ENCODE measurements at regions not wholly inside any gene's neighbourhood (a gene's known extent, or its start where the extent isn't known, plus 50 kb on each side); places are given as distances from the start of the nearest gene placed in this dataset.

DNA sequence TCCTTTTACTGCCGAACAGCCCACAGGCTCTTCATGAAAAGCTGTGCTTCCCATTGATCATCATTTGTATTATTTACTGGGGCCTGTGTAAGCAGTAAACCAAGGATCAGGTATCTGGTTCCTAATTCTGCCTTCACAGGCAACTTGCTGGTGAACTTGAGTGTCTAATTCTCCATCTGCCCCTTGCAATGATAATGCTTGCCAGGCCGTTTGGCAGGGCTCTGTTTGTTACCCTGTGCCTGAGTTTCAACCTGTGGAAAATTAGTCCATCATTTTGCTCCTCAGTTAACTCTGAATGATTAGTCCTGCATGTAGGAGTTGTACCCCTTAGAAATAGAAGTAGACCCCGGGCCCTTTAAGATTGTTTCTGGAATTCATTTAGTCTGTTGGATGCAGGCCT, 298.4 kb upstream of the CADM1 start:
- no peaks in the 10 kb centered on the region for H3K9me3 ChIP-seq
- DNase-seq (ENCODE audit: low read depth in 1 of 2, low spot score in 1 of 2) (no peak), FAIRE-seq (no peak), ATAC-seq (no peak)
- 10% methylated on average over 3 of the region's 3 CpGs for WGBS (ENCODE audit: missing lambda C conversion rate)
- TF ChIP-seq SMC3 (IDR thresholded peaks at IDR 0.05) = no peak
- TF ChIP-seq POLR2AphosphoS2 (conservative IDR thresholded peaks at IDR 0.05; ENCODE audit: low read length) = no peak
- no peak for TF ChIP-seq NFE2L2 (conservative IDR thresholded peaks at IDR 0.05; ENCODE audit: low read length)
- no peak for TF ChIP-seq CEBPB (IDR thresholded peaks at IDR 0.05)
- TF ChIP-seq KDM5A (IDR thresholded peaks at IDR 0.05) = no peak
- no peak for TF ChIP-seq MAFK (IDR thresholded peaks at IDR 0.05; ENCODE audit: partially characterized antibody)
- no peak for TF ChIP-seq ZNF302 (CRISPR knock-in tag; IDR thresholded peaks at IDR 0.05)
- TF ChIP-seq, protein P1, sequence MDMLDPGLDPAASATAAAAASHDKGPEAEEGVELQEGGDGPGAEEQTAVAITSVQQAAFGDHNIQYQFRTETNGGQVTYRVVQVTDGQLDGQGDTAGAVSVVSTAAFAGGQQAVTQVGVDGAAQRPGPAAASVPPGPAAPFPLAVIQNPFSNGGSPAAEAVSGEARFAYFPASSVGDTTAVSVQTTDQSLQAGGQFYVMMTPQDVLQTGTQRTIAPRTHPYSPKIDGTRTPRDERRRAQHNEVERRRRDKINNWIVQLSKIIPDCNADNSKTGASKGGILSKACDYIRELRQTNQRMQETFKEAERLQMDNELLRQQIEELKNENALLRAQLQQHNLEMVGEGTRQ (IDR thresholded peaks at IDR 0.05) = no peak
- no peak for TF ChIP-seq JUNB (IDR thresholded peaks at IDR 0.05)
- no peak for TF ChIP-seq REST (IDR thresholded peaks at IDR 0.05)
- TF ChIP-seq HOXB13 (CRISPR knock-in tag; IDR thresholded peaks at IDR 0.05; ENCODE audit: low read depth) = no peak
- TF ChIP-seq, protein P2, sequence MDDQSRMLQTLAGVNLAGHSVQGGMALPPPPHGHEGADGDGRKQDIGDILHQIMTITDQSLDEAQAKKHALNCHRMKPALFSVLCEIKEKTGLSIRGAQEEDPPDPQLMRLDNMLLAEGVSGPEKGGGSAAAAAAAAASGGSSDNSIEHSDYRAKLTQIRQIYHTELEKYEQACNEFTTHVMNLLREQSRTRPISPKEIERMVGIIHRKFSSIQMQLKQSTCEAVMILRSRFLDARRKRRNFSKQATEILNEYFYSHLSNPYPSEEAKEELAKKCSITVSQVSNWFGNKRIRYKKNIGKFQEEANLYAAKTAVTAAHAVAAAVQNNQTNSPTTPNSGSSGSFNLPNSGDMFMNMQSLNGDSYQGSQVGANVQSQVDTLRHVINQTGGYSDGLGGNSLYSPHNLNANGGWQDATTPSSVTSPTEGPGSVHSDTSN (IDR thresholded peaks at IDR 0.05) = no peak
- TF ChIP-seq FOXS1 (CRISPR knock-in tag; IDR thresholded peaks at IDR 0.05) = no peak
- no peak overlapping the region for H3K4me3 ChIP-seq
- no peaks in the 10 kb centered on the region for H3K4me1 ChIP-seq
- no peak overlapping the region for H3K4me2 ChIP-seq
- CTCF ChIA-PET = no interaction called here
- POLR2A ChIA-PET = no interaction called here
- H3K27ac ChIP-seq = no peak overlapping the region

DNA sequence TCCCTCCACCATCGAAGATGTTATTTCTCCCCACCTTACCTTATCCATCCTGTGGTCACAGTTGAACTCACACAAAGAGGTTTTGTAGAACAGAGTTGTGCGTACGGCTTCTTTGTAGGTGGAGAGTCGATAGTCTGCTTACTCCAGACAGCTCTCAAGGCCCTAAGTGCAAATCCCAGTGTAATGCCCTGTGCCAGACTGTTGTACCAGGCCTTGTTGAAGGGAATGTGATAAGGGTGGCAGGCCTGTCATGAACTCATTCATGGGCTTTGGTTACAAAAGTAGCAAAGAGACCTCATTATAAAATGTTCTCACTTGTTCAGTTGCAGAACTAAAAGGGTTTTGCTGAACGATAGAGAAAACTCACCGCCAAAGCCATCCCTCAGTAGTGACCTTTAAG, 288.7 kb upstream of the CADM1 start:
- H3K4me2 ChIP-seq = no peak overlapping the region
- FAIRE-seq = no peak
- POLR2A ChIA-PET = no interaction called here
- CTCF ChIA-PET = no interaction called here
- DNase-seq (ENCODE audit: low read depth in 1 of 2, low spot score in 1 of 2) = no peak
- ATAC-seq = no peak
- no peak overlapping the region for H3K27ac ChIP-seq
- H3K9me3 ChIP-seq = no peaks in the 10 kb centered on the region
- no peaks in the 10 kb centered on the region for H3K4me1 ChIP-seq
- TF ChIP-seq CHD4 (IDR thresholded peaks at IDR 0.05; ENCODE audit: borderline replicate concordance) (no peak), ESRRA (IDR thresholded peaks at IDR 0.05; ENCODE audit: borderline replicate concordance, low read length) (no peak), NR3C1 (IDR thresholded peaks at IDR 0.05) (no peak), RCOR1 (IDR thresholded peaks at IDR 0.05; ENCODE audit: low read depth, low read length) (no peak), JUN (IDR thresholded peaks at IDR 0.05) (no peak)
- TF ChIP-seq, protein P1 (IDR thresholded peaks at IDR 0.05) = no peak
- no peak overlapping the region for H3K4me3 ChIP-seq
- WGBS (ENCODE audit: missing lambda C conversion rate) = 26% methylated on average over 6 of the region's 6 CpGs

- Histone ChIP-seq H3K4me2 (no peak overlapping the region), H3K4me3 (no peak overlapping the region), H3K9me3 (no peaks in the 10 kb centered on the region), H3K27ac (no peak overlapping the region), H3K4me1 (no peaks in the 10 kb centered on the region)
- WGBS (ENCODE audit: missing lambda C conversion rate) = under 1% methylated on average over 5 of the region's 5 CpGs
- ChIA-PET POLR2A (no interaction called here), CTCF (no interaction called here)
- no peak for DNase-seq (ENCODE audit: low read depth in 1 of 2, low spot score in 1 of 2)
- FAIRE-seq = no peak
- TF ChIP-seq NPAS2 (CRISPR knock-in tag; IDR thresholded peaks at IDR 0.05; ENCODE audit: borderline replicate concordance) (no peak), HOXB13 (CRISPR knock-in tag; IDR thresholded peaks at IDR 0.05; ENCODE audit: low read depth) (no peak), ESRRA (IDR thresholded peaks at IDR 0.05; ENCODE audit: borderline replicate concordance, low read length) (no peak), CEBPB (IDR thresholded peaks at IDR 0.05) (no peak), TP53 (CRISPR knock-in tag; IDR thresholded peaks at IDR 0.05) (no peak), FOSL2 (IDR thresholded peaks at IDR 0.05) (no peak), FOSL2 (CRISPR knock-in tag; IDR thresholded peaks at IDR 0.05) (no peak), ZFP36 (IDR thresholded peaks at IDR 0.05; ENCODE audit: borderline replicate concordance, partially characterized antibody) (no peak), JUNB (IDR thresholded peaks at IDR 0.05) (no peak), CBX8 (IDR thresholded peaks at IDR 0.05) (no peak), POLR2A (IDR thresholded peaks at IDR 0.05; ENCODE audit: low read length) (no peak), JUN (IDR thresholded peaks at IDR 0.05) (no peak), TFCP2L1 (CRISPR knock-in tag; IDR thresholded peaks at IDR 0.05) (no peak), EP300 (IDR thresholded peaks at IDR 0.05) (no peak), MAFK (IDR thresholded peaks at IDR 0.05; ENCODE audit: partially characterized antibody) (no peak), RFX5 (IDR thresholded peaks at IDR 0.05) (no peak), FOSB (CRISPR knock-in tag; IDR thresholded peaks at IDR 0.05) (no peak)
- TF ChIP-seq, protein P3, sequence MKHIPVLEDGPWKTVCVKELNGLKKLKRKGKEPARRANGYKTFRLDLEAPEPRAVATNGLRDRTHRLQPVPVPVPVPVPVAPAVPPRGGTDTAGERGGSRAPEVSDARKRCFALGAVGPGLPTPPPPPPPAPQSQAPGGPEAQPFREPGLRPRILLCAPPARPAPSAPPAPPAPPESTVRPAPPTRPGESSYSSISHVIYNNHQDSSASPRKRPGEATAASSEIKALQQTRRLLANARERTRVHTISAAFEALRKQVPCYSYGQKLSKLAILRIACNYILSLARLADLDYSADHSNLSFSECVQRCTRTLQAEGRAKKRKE (CRISPR knock-in tag; IDR thresholded peaks at IDR 0.05; ENCODE audit: low read depth) = no peak
- ATAC-seq = no peak
Observed at GRCh38 chr11:115787302-115787701, 283.1 kb upstream of the CADM1 start.
